ENCODE measurements at regions not wholly inside any gene's neighbourhood (a gene's known extent, or its start where the extent isn't known, plus 50 kb on each side); places are given as distances from the start of the nearest gene placed in this dataset.

- no peak for TF ChIP-seq CTCF (IDR thresholded peaks at IDR 0.05)
- no peak for TF ChIP-seq EZH2 (IDR thresholded peaks at IDR 0.05; ENCODE audit: borderline replicate concordance, insufficient read depth, low read depth, low read length, poor library complexity, severe bottlenecking)
Measured at GRCh38 chr4:82266345-82266744, 107.4 kb downstream of the HNRNPD start.
